IPS DF 6.9 (cell line): ENCODE measurements at regions not wholly inside any gene's neighbourhood (a gene's known extent, or its start where the extent isn't known, plus 50 kb on each side); places are given as distances from the start of the nearest gene placed in this dataset.
"Not testable (repeated sequence)": the region's sequence is repeated elsewhere in the genome, so short reads cannot be mapped to it uniquely, and the experiment has no call there.

Experiments
- DNase-seq: peaks from one replicate; pipeline ENCODE4 v3.0.0-alpha.2; 2013; ENCODE audit warnings: low read depth, low spot score
- H3K27ac ChIP-seq: one replicate; pipeline ENCODE4 v1.5.1; 2013; ENCODE audit warnings: low read length, control low read depth
- H3K27me3 ChIP-seq: 2 replicates; pipeline ENCODE4 v1.6.1; 2013; ENCODE audit warnings: mild to moderate bottlenecking, low read length; ENCODE audit not compliant: control insufficient read depth, insufficient read depth
- H3K36me3 ChIP-seq: 2 replicates; pipeline ENCODE4 v1.6.1; 2013; ENCODE audit warnings: low read length; ENCODE audit not compliant: control insufficient read depth, insufficient read depth
- H3K4me1 ChIP-seq: 2 replicates; pipeline ENCODE4 v1.6.1; 2013; ENCODE audit warnings: low read length; ENCODE audit not compliant: control insufficient read depth, insufficient read depth
- H3K4me3 ChIP-seq: 2 replicates; pipeline ENCODE4 v1.5.1; 2013; ENCODE audit warnings: mild to moderate bottlenecking, low read length
- H3K9me3 ChIP-seq: 2 replicates; pipeline ENCODE4 v1.6.1; 2013; ENCODE audit warnings: low read length, inconsistent platforms; ENCODE audit not compliant: control insufficient read depth, insufficient read depth
- whole genome bisulfite sequencing: extraction: QIAGEN DNeasy Blood & Tissue Kit; methylation state at CpG from one replicate; pipeline ENCODE4 v1.1.7; 2013; ENCODE audit warnings: mixed read lengths, missing lambda C conversion rate; ENCODE audit not compliant: insufficient read length, insufficient coverage; 5-methylcytosine and 5-hydroxymethylcytosine counted together

DNA sequence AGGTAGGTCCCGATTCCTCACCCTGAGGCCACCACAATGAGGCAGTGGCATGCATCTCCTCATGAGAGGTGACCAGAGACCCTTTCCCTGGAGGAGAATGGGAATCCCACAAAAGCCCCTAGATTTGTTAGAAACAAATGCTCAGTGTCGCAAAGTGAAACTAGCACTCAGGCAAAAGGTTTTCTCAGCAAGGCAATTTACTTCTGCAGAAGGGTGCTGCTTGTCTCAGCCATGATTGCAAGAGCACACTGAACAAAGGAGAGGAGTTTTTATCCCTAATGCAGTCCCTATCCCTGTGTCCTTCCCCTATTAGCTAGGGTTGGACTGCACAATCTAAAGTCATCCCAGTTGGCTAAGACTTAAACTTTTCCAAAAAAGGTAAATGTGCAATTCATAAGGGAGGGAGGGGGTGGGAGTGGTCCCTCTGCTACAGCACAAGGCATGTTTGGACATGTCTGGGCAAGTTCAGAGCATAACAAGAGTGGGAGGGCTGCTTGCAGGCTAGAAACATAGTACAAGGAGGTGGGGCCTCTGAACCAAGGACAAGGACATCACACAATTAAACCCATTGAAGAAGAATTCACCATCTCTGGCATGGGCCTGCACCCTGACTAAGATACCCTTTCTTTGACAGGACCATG is 185.3 kb downstream of the CCNG2 start:
- no peak overlapping the region for H3K4me3 ChIP-seq
- no peaks in the 10 kb centered on the region; the same call in 1 of the 2 replicates for H3K9me3 ChIP-seq
- DNase-seq = no peak
- H3K36me3 ChIP-seq = no peaks in the 10 kb centered on the region
- WGBS = no CpG with 5 or more reads among the region's 2 CpGs
- no peaks in the 10 kb centered on the region for H3K27me3 ChIP-seq
- H3K27ac ChIP-seq = no peak overlapping the region
- no peaks in the 10 kb centered on the region for H3K4me1 ChIP-seq

DNA sequence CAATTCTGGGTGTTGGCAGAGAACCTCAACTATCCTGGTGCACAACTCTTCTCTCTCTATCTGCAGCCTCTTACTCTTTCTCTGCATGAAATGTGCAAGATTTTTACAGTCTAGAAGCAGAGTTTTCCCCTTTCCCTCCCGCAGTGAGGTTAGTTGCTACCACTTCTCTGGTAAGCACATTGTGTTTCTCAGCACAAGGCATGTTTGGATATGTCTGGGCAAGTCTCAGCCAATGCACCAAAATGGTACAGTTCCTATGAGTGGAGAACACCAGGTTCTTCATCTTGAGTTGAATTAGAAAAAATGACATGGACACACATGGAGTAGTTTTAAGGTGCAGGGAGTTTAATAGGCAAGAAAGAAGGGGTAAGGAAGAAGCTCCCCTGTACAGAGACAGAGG is 187.0 kb downstream of the CCNG2 start:
- no CpG with 5 or more reads among the region's 1 CpG for WGBS
- no peak for DNase-seq
- no peak overlapping the region for H3K27ac ChIP-seq
- H3K27me3 ChIP-seq = no peaks in the 10 kb centered on the region
- no peaks in the 10 kb centered on the region; the same call in 1 of the 2 replicates for H3K9me3 ChIP-seq
- no peaks in the 10 kb centered on the region for H3K36me3 ChIP-seq
- H3K4me1 ChIP-seq = no peaks in the 10 kb centered on the region
- no peak overlapping the region for H3K4me3 ChIP-seq

DNA sequence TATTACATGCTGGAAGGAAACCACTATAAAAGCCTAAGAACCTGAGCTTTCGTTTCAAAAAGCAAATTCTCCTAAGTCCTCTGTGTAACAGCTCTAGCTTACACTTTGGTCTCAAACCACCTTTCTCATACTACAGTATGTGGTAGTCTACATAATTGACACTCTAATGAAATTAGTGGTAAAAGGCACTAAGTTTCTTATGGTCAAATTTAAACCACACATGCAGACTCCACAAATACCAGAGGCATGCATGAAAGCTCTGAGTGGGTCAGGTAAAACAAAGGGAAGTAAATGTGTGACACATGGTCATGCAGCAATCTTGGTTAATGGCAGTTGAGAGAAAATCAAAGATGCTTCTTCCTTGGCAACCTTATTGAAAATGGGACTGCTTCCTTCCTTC is 187.8 kb downstream of the CCNG2 start:
- Histone ChIP-seq H3K4me3 (no peak overlapping the region), H3K9me3 (no peaks in the 10 kb centered on the region; the same call in 1 of the 2 replicates), H3K4me1 (no peaks in the 10 kb centered on the region), H3K27me3 (no peaks in the 10 kb centered on the region), H3K27ac (no peak overlapping the region), H3K36me3 (no peaks in the 10 kb centered on the region)
- WGBS = no CpG with 5 or more reads among the region's 1 CpG
- no peak for DNase-seq

DNA sequence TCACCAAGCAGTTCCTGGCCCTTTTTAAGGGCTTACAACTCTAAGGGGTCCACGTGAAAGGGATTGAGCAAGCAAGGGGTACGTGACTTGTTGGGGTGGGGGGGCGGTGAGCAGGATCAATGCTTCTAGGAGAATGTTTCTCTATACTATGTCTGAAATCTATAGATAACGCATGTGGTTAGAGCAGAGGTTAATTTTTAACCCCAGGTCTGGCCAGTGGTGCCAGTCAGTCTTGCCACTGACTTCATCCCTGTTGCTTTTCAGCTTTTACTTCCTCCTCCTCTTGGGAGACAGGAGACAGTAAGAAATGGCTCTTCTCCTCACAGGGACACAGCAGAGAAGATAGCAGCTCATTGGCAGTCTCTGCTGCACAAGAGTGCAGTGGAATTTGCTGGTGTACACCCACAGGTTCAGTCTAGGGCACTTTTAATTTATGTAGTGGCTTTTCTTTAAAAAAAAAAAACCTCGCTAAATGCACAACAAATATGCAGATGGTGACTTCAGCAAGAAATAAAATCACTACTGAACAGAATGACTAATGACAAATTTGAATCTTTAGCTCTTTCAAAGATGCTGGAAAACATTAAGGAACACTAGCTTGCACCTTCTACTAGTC is 190.5 kb downstream of the CCNG2 start:
- Histone ChIP-seq H3K27me3 (no peaks in the 10 kb centered on the region), H3K4me3 (no peak overlapping the region), H3K36me3 (no peaks in the 10 kb centered on the region), H3K4me1 (no peaks in the 10 kb centered on the region), H3K9me3 (no peaks in the 10 kb centered on the region; the same call in 1 of the 2 replicates), H3K27ac (no peak overlapping the region)
- no CpG with 5 or more reads among the region's 5 CpGs for WGBS
- no peak for DNase-seq

DNA sequence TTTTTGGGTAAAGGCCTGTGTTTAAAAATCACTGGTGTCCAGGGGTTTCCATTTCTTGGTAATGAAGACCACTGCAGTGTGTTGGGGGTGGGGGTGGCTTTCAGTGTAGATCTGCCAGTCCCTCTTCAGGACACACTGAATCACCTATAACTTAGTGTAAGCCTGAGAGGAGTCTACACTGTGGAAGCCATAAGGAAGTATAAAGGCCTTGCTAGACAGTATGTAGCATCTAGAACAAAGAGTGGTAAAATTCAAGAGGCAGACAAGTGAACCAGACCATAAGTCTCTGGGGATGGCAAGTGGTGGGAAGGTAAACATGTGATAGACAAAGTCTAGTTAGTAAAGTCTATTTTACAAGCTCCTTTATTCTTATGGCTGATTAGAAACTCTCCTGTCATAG is 191.8 kb downstream of the CCNG2 start:
- no peaks in the 10 kb centered on the region for H3K4me1 ChIP-seq
- H3K9me3 ChIP-seq = no peaks in the 10 kb centered on the region
- no peaks in the 10 kb centered on the region for H3K36me3 ChIP-seq
- DNase-seq = no peak
- no peak overlapping the region for H3K27ac ChIP-seq
- H3K27me3 ChIP-seq = no peaks in the 10 kb centered on the region
- H3K4me3 ChIP-seq = no peak overlapping the region

DNA sequence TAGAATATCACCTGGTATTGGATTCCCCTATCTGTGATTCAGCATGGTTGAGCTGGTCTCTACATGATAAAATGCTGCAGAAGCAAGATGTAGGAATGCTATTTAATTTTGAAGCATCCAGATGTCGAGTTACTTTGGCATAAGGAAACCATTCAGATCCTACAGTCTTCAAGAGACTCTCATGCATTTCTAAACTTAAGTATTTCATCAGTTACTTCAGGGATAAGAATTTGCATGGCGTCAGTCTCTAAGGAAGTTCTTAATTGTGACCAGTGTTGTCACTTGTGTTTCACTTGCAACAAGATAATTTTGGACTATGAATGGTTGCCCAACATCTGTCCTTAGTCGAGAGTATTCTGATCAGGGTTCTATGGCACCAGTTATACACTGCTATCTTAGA is 192.4 kb downstream of the CCNG2 start:
- WGBS = no CpG with 5 or more reads among the region's 3 CpGs
- no peaks in the 10 kb centered on the region for H3K4me1 ChIP-seq
- H3K27me3 ChIP-seq = no peaks in the 10 kb centered on the region
- no peak overlapping the region for H3K4me3 ChIP-seq
- H3K9me3 ChIP-seq = no peaks in the 10 kb centered on the region
- H3K36me3 ChIP-seq = no peaks in the 10 kb centered on the region
- H3K27ac ChIP-seq = no peak overlapping the region
- DNase-seq = no peak

DNA sequence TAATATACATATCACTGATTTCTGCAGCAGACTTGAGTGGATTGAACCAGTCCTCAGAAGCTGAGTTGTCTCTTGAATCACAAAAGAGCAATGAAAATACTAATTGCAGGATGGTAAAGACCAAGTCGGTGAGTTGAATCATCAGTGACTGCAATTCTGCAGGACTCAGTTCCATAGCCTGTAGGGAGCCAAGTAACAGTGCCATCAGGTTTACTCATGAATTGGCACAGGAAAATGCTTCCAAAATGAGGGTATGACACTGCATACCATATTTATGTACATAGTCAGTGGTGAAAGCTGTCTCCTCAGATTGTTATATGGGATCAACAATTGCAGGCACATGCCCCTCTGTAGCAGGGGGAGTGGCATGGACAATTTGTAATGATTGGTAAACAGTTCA is 192.8 kb downstream of the CCNG2 start:
- WGBS = no CpG with 5 or more reads among the region's 1 CpG
- Histone ChIP-seq H3K4me3 (no peak overlapping the region), H3K36me3 (no peaks in the 10 kb centered on the region), H3K27ac (no peak overlapping the region), H3K27me3 (no peaks in the 10 kb centered on the region), H3K4me1 (no peaks in the 10 kb centered on the region), H3K9me3 (no peaks in the 10 kb centered on the region)
- no peak for DNase-seq

DNA sequence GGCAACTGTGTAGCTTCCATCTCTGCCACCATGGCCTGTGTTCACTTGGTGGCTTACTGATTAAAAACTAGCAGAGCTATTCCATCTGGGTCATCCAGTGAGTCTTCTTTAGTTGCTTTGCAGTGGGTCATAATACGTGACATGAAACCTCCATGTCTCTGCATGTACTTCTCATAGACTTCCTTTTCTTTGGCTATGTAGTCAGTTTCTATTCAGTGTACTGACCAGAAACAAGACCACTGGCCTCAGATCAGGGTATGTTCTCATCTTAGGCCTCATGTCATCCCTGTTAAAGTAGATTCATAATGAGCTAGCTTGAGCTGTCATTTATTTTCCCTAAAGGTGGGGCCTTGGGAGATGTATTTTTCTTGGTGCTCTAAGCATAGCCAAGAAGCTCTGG is 195.2 kb downstream of the CCNG2 start:
- Histone ChIP-seq H3K27ac (no peak overlapping the region), H3K27me3 (no peaks in the 10 kb centered on the region), H3K9me3 (no peaks in the 10 kb centered on the region), H3K4me1 (no peaks in the 10 kb centered on the region), H3K36me3 (no peaks in the 10 kb centered on the region), H3K4me3 (no peak overlapping the region)
- no CpG with 5 or more reads among the region's 1 CpG for WGBS
- DNase-seq = no peak

DNA sequence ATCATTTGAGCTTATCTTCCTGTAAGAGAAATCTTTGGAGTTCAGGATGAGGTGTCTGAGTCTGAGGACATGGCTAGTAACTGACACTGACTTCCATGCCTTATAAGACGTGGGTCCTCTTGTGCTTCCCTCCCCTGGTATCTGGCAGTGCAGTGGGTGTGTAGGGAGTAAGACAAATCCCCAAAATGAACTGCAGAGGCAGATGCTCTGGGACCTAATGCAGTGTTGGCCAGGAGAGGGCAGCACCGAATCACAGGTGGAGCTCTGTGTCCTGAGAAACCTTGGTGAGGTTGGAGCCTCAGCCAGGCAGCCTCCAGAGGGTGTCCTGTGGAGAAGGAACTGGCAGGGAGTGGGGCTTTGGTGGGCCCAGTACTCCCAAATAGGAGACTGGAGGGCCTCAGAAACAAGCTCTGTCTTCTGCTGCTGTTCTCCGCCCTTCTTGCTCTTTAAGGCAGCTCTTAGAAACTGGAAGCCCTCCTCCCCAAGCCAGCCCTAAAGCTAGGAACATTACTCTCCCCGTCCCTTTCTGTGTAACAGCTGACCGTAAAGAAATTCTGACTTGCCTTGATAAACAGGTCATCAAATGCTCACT is 196.8 kb downstream of the CCNG2 start:
- H3K4me1 ChIP-seq, H3K27me3 ChIP-seq: not testable (repeated sequence)

DNA sequence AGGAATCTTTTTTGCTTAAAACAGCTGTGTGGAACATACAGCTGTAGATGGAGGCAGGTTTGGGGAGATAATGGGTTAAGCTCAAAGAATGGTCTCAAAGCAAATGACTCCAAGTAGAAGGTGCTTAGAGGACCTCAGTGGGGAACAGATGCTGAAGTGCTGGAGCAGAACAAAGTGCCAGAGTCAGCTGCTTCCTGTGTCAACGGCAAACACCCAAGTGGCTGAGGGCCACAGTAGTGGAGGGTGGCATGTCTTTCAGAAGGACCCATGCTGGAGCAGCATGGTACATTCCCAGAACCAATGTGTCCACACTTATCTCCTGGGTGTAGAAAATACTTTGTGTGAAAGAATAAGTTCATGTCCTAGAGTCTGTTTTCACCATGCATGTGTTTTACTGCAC is 197.5 kb downstream of the CCNG2 start:
- Histone ChIP-seq H3K36me3 (no peaks in the 10 kb centered on the region), H3K4me1 (no peaks in the 10 kb centered on the region), H3K27ac (no peak overlapping the region), H3K27me3 (no peaks in the 10 kb centered on the region), H3K4me3 (no peak overlapping the region), H3K9me3 (no peaks in the 10 kb centered on the region)
- no CpG with 5 or more reads among the region's 1 CpG for WGBS
- no peak for DNase-seq

More for the DNA sequence above, 196.8 kb downstream of the CCNG2 start:
- H3K27ac ChIP-seq, H3K36me3 ChIP-seq, H3K9me3 ChIP-seq, DNase-seq, H3K4me3 ChIP-seq: not testable (repeated sequence)
- no CpG with 5 or more reads among the region's 5 CpGs for WGBS

DNA sequence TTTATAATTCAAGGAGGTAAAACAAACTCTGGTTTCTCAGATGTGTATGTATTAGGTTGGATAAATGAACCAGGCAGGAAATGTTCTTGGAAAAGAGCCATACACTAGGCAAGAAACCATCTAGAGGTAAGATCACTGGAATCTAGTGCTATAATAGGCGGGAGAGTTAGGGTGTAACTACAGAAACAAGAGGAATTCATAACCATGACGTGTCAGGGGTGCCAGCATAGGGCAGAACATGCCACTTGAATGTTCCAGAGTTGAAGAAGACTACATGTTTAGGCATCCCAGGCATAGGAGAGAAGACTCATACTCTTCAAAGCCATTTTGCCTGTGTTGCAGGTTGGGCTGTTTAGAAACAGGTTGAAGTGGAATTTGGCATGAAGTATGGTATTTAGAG is 198.7 kb downstream of the CCNG2 start:
- no peaks in the 10 kb centered on the region for H3K9me3 ChIP-seq
- no peaks in the 10 kb centered on the region for H3K36me3 ChIP-seq
- DNase-seq = no peak
- H3K27ac ChIP-seq = no peak overlapping the region
- no peaks in the 10 kb centered on the region for H3K4me1 ChIP-seq
- no peaks in the 10 kb centered on the region for H3K27me3 ChIP-seq
- H3K4me3 ChIP-seq = no peak overlapping the region
- WGBS = no CpG with 5 or more reads among the region's 2 CpGs
